ENCODE measurements at regions not wholly inside any gene's neighbourhood (a gene's known extent, or its start where the extent isn't known, plus 50 kb on each side); places are given as distances from the start of the nearest gene placed in this dataset.

- DNase-seq (ENCODE audit: low spot score): no peak
Measured at GRCh38 chr9:23914431-23915003, 88.5 kb upstream of the ELAVL2 start.

DNA sequence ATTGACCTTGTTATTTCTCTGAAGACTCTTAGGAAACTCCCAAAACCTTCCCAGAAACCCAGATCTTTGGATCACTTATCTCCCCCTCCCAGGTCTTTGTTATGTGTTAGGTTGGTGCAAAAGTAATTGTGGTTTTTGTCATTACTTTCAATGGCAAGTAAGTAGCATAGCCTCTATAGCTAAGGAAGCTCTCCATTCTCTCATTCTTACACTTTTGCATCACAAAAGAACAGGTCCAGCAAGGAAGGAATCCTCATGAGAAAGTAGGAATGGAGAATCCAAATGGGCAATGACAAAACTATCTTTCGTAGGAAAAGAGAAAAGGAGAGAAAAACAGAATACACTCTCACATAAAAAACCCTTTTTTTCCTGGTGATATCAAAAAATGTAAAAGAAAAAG, 81.3 kb upstream of the ELAVL2 start:
- no peak for DNase-seq (ENCODE audit: low spot score)

GRCh38 chr9:23887781-23888180, 61.7 kb upstream of the ELAVL2 start:
- no peak for DNase-seq (ENCODE audit: low spot score)

Measured in kidney capillary endothelial cell (primary cell).